Stimulated activated CD4-positive, alpha-beta T cell treated with anti-CD3 and anti-CD28 coated beads, Interleukin-4, amount 100 ng/mL, for 4 hours (primary cell): ENCODE measurements at regions not wholly inside any gene's neighbourhood (a gene's known extent, or its start where the extent isn't known, plus 50 kb on each side); places are given as distances from the start of the nearest gene placed in this dataset.

Experiments used
- DNase-seq, 2 experiments: peaks; one replicate each; pipeline ENCODE4 v3.0.0-alpha.2; 2020

GRCh38 chr5:158178535-158178934 is 319.6 kb upstream of the CLINT1 start:
- no peak for DNase-seq

DNA sequence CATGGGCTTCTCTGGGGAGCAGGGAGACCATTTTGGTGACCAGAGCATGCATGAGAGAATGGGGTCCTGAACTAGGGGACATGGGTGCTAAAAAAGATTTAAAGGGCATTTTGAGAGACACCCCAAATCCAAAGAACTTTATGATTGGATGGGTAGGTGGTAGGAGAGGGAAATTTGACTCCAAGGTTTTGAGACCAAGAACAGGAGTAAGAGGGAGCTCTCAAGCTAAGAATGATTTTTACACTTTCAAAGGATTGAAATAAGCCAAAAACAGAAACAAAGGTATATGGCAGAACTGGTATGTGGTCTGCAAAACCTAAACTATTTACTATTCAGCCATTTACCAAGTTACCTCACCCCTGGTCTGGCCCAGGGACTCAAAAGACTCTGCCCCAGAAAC is 318.2 kb upstream of the CLINT1 start:
- DNase-seq = no peak

- no peak for DNase-seq
Measured at GRCh38 chr5:158175934-158176481, 317.1 kb upstream of the CLINT1 start.

DNA sequence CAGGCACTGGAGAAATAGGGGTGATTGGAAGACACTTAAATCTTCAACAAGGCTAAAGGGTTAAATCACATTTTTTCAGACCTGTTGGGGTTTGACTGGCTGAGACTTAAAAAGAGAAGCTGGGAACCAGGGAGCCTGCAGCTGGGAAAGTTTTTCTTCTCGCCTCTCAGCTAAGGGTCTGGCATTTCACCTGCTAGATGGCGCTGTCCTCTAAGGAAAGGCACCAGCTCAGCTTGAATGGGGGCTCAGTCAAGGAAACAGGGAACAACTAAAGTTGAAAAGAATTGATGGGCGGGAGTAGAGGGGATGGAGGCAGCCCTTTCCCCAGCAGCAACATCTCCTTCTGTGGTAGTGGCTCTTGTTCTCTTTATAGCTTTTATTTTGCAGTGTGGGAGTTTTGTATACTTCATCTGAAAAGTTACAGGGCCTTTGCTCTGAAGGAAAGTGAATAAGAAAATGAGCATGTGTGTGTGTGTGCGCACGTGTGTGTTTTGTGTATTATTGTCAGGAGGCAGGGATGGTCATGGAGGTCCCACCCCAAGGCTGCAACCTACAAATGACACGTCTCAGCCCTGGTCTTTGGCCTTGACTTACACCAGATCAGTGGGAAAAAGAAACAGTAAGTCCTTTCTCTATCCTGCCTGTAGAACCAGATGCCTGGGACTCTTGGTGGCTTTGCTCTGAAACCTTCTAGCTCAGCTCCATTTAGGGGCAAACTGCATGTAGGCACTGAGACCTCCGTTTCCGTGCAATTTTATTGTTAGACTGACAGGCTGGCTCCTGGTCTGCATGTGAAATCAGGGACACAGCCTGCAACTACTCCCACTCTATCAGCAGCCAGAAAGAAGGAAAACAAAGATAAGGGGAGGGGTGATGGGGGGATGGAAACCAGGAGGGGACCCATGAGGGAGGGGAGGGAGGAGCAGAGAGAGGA is 316.2 kb upstream of the CLINT1 start:
- DNase-seq = peak; percentile 16 to 42

GRCh38 chr5:158174026-158174425 is 315.1 kb upstream of the CLINT1 start:
- DNase-seq = no peak

GRCh38 chr5:158172005-158172404 is 313.1 kb upstream of the CLINT1 start:
- DNase-seq = no peak

- DNase-seq = no peak
Measured at GRCh38 chr5:158170534-158170933, 311.6 kb upstream of the CLINT1 start.

DNA sequence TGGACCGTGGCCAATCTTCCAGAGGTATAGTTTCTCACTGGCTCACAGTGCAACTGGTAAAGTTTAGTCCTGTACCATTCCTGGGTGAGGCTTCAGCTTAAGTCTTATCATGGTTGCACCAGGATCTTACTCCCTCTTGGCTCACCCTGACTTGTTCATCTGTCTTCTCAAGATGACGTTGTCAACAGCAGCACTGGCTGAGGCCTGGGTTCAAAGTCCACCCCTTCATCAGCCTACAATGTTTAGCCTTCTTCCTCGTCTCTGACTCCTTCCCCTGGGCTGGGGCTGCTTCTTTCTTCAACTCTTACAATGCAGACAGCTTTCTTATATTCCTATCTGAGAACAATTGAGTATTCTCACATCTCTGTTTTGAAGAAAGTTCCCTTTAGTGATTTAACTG is 311.1 kb upstream of the CLINT1 start:
- DNase-seq = no peak

GRCh38 chr5:158166424-158166823 is 307.5 kb upstream of the CLINT1 start:
- no peak for DNase-seq

- no peak for DNase-seq
Measured at GRCh38 chr5:158165647-158166046, 306.7 kb upstream of the CLINT1 start.

DNA sequence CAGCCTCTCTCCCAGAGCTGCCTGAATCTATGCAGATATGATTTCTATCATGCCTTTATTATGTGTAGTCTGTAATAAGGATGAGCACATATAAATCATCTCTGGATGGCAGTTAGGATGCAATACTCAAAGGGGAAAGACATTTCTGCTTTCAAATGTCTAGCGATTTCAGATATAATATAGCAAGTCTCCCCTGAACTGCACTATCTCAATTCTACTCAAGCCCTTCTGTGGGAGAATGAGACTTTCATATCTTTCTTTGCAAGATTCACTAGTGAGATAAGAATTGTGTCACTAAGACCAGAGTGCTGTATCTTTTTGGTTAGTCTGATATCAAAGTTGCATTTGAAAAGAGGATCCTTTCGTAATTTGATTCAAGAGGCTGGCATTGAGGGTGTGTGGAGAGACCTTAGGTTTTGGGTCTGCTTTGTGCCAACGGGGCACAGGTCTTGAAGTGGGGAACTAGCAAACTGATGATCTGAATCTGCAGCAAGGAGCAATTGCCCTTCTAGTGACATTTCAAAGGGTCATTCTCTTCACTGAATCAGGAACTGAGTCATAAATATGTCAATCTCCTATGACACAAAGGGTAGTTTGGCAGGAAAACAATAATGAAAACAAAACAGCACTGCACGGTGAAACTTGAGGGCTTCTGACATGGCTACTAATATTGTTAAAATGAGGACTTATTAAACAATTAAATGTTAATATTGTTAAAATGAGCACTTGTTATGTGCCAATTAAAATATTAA is 305.5 kb upstream of the CLINT1 start:
- DNase-seq = no peak

- no peak for DNase-seq
Measured at GRCh38 chr5:158163451-158164295, 304.7 kb upstream of the CLINT1 start.

DNA sequence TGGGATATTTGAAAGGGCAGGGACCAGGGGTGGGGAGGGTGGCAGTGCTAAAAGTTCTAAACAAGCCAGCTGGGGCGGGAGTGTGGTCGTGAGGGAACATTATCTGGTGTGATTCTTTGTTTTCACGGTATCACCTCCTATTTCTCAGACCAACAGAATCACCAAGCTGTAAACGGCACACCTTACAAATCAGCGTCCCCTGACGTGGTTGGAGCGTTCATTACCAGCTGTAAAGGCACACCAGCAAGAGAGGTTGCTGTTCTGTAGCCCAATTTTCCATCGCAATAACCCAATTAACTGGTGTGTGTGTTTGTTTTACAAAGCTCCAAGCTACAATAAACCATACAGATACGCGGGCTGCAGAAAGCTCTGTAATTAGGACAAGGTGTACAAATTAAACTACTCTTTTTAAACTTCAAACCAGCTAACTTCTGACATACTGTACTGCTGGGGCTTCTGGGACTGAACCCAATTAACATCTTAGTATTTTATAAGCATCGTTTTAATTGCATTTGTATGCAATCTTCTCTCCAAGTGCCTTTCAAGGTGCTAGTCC is 303.6 kb upstream of the CLINT1 start:
- no peak for DNase-seq

DNA sequence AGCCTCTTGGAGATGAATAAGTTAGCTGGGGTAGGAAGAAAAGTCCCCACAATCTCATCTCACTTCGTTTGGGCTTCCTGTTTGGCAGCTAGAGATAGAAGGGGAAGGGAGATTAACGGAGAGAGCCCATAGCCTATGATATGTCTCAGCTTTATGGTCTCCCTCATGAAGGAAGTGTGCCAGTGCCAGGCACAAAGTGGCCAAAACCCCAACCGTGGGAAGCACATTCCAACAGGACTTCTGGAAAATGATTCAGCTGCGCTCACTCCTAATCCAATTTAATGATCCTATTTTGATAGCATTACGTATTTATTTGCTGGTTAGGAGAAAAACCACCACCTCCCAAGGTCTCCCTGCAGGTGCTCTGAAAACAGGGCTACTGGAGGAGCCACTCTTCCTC is 303.1 kb upstream of the CLINT1 start:
- DNase-seq = no peak

GRCh38 chr5:158159621-158160020 is 300.7 kb upstream of the CLINT1 start:
- no peak for DNase-seq

GRCh38 chr5:158155811-158156505 is 297.0 kb upstream of the CLINT1 start:
- no peak for DNase-seq

- no peak for DNase-seq
Measured at GRCh38 chr5:158155067-158155466, 296.1 kb upstream of the CLINT1 start.

- DNase-seq = no peak
Measured at GRCh38 chr5:158154226-158155005, 295.5 kb upstream of the CLINT1 start.

- no peak for DNase-seq
Measured at GRCh38 chr5:158153508-158153907, 294.6 kb upstream of the CLINT1 start.

DNA sequence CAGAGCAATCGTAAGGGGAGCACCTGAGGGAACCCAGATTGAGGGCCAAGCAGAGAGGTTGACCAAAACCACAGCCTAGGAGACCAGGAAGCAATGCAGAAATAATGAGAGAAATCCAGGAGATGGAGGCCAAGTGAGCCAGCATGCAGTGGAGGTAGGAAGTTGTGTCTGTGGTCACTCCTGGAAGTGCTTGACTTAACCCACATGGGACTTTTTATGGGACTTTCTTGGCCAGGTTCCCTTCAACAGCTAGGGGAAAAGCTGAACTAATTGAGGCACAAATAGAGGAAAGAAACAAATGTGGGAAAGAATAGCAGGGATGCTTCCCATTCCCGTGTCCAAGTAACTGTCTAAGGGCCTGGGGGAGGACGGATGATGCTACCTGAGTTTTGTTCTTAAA is 293.2 kb upstream of the CLINT1 start:
- DNase-seq = no peak

DNA sequence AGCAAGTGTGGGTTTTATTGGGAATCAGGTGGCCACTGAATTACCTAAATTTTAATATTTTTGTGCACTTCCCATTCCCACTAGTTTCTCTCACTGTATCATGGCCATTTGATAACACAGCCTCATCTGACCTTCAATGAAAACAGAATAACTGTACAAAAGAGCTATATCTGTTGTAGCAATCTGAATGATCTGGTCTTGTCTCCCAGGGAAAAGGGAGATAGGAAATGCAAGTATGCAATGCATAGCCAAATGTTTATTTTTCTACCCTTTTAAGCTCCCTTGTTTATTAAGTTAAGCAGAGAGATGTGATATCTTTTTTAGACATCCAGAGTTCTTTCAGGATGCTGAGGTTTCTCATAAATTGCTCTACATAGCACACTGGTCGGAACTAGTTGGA is 288.3 kb upstream of the CLINT1 start:
- no peak for DNase-seq
